Muscle of arm (tissue), 1 donor: ENCODE measurements at regions not wholly inside any gene's neighbourhood (a gene's known extent, or its start where the extent isn't known, plus 50 kb on each side); places are given as distances from the start of the nearest gene placed in this dataset.

Source experiments
- DNase-seq: peaks from one replicate; pipeline ENCODE4 v3.0.0-alpha.2; 2013

DNA sequence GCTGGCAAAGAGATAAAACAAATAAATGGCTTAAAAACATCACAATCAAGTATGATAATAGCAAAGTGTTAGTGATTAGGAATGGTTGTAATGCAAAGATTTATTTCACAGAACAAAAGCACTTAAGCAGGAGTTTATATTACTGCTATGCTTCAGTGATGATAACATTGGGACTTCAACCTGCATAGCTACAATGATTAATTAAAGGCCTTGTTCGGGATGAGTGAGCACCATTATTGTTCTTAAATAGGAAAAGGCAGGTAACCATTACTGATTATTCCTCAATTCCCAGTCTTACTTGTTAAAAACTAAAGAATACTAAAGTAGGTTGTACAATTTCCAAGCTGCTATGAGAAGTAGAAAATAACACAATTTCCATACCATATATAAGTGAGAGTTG lies 1247.5 kb upstream of the CDH8 start:
- no peak for DNase-seq

GRCh38 chr16:63244631-63245030 lies 1208.4 kb upstream of the CDH8 start:
- DNase-seq = no peak

DNA sequence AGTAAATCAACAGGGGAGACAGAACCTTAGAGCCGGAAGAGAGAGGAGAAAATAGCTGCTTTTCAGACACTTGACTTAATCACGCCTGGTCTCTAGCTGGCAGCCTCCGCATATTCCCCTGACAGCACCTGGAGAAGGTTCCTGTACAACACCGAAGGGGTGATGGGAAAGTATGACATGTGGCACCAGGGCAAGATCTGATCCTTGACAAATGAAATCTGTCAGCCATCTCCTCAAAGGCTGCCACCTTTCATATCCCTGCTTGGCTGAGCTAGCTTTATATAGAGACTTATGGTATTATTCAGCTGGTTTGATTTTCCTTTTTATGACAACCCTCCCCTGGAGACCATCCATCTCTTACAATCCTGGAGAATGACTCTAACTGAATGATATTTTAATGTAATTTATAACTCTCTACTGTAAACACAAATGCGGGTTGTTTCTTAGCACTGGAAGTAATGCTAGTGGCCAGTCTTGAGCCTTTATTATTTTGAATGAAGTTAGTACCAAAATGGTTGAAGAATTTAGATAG lies 1205.3 kb upstream of the CDH8 start:
- DNase-seq = no peak

GRCh38 chr16:63239065-63239570 lies 1202.9 kb upstream of the CDH8 start:
- DNase-seq = no peak

GRCh38 chr16:63230421-63231040 lies 1194.3 kb upstream of the CDH8 start:
- DNase-seq = no peak

DNA sequence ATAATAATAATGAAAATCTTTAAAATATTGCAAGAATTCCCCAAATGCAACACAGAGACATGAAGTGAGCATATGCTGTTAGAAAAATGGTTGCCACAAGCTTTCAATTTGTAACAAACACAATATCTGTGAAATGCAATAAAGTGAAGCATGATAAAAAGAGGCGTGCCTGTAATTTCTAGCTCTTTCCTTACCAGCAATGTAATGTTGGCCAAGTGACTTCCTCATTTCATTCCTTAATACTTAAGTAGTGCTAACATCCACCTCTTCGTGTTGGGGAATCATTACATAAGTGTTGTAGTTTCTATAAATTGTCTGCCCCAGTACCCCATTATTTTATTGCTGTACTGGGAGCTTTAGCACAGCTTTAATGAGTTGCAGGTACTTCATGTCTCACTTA lies 1192.0 kb upstream of the CDH8 start:
- DNase-seq = no peak

DNA sequence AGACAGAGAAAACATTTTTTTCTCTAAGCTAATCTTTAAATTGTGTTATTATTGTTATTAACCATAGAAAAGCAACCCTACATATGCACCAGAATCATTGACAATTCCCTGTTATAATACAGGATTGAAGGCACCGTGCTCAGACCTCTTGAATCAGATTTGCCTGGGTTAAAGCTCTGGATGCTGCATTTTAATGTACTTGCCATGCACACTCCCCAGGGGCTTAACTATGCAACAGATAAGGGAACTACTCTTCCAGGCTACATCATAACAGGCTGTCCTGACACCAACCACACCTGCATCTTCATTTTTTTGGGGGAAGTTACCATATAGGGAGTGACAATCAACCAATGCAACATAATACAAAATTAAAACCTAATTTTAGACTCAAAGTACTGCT lies 1187.6 kb upstream of the CDH8 start:
- DNase-seq = no peak

DNA sequence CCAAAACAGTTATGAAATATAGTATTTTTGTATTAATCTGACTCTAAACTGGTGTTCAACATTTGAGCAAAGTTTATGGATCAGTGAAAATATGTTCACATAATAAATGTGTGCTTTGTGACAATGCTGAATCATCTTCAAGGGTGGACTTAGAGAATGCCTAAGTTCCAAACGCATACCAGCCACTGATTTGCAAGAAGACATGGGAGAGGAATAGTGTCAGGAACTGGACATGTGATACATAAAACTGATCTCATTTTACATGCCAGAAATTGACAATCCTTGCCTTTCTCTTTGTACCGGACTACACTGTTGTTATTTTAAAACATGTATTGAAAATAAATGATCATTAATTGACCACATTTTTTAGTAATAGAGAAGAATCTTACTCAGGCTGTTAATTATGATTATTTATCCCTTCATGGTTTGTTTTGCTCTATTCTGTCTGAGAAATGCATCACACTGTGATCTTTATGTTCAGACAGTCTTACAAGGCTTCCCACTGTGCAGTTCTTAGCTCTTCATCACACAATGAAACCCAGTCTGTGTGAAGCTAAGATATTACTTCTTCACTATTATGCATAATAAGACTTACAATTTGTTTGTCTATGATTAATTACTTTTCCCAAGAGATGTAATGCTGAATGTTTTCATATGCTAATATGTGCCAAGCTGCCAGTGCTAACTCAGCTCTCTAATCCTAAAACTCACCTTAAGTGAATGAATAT lies 1180.6 kb upstream of the CDH8 start:
- no peak for DNase-seq

- DNase-seq = no peak
Measured at GRCh38 chr16:63201851-63202250, 1165.6 kb upstream of the CDH8 start.

DNA sequence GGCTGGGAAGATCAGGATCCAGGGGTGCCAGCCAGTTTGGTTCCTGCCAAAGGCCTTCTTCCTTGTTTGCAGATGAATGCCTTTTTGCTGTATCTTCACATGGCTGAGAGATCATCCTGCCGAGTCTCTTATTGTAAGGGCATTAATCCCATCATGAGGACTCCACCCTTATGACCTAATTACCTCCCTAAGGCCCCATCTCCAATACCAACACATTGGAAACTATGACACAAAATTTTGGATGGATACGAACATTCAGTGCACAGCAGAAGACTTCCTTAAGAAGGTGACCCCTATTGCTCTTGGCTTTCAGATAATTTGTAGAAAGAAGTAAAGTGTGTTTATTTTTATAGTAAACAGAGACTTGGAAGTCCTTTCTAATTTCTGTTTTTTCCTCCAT lies 1164.7 kb upstream of the CDH8 start:
- no peak for DNase-seq

DNA sequence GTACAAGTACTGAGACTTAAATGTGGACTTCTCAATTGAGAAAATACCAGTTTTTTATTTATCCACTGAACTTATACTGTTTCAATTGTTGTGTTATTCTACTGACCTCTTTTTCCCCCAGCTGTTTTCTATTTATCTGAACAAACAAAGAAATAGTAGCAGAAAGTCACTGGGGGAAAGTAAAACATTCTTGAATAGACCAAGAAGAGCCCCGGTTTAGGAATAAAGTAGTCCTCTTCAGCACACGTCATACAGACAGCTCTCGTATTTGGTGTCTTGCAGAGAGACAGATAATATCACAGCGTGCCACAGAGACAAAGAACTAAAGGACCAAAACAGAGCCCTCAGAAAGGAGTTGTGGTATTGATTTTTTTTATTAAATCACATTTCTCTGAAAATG lies 1159.1 kb upstream of the CDH8 start:
- no peak for DNase-seq

GRCh38 chr16:63192980-63193379 lies 1156.7 kb upstream of the CDH8 start:
- DNase-seq = no peak

- no peak for DNase-seq
Measured at GRCh38 chr16:63188086-63188771, 1152.0 kb upstream of the CDH8 start.

DNA sequence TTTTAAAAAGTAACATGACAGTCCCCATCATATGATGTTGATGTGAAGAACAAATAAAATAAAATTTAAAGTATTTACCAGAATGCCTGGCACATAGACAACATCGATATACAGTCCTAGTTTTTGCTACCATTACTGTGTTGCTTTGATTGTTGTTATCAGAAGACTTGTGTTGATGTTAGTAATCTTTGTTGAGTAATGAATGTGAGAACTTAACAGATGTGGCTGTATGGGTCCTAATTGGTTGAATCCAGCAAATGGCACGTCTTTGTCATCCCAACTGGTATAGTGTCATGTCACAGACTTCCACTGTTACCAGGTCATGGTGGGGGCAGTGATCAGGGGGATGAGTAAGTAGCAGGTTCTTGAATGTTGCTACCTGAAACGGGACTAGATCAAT lies 1151.4 kb upstream of the CDH8 start:
- no peak for DNase-seq

DNA sequence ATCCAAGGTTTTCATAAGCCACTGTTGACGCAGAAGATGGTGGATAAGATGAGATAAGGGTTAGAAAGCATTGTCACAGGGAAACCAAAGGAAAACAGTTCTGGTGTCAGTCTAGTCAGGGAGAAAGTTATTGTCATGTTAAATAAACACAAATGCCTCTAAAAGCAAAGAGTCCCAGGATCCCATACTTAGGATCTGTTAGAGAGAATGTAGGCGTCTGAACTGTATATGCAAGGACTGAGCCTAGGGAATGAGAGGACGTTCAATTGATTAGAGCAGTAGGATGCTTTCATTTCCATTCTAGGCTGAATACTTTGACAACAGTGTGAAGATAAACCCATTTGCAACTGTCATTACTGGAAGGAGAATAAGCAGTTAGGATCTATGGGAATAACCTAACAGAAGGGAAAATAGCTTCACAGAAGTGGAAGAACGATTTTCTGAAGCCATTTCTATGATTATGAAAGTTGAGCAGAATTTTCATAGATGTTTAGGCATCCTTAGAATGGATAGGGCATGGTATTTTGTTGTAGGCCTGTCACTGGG lies 1149.1 kb upstream of the CDH8 start:
- no peak for DNase-seq

- DNase-seq = no peak
Measured at GRCh38 chr16:63183743-63184142, 1147.5 kb upstream of the CDH8 start.

GRCh38 chr16:63175313-63175712 lies 1139.1 kb upstream of the CDH8 start:
- DNase-seq = no peak

- DNase-seq = no peak
Measured at GRCh38 chr16:63174801-63175200, 1138.6 kb upstream of the CDH8 start.

DNA sequence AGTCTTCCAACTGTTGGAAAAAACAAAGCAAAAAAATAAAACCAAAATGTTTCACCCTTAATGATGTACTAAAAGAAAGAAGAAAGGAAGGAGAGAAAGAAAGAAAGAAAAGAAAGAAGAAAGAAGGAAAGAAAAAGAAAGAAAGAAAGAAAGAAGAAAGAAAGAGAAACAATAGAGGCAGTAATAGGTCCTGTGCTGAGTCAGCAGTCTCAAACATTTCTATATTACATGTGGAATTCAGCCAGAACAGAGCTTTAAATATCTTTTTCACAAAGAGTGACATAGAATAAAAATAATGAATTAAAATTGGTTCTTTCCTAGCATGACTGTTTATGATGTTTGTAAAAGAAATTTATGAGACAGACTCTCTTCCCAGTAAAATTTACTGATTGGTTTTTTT lies 1135.3 kb upstream of the CDH8 start:
- no peak for DNase-seq

GRCh38 chr16:63169100-63169499 lies 1132.9 kb upstream of the CDH8 start:
- no peak for DNase-seq

GRCh38 chr16:63157818-63158217 lies 1121.6 kb upstream of the CDH8 start:
- DNase-seq = no peak

DNA sequence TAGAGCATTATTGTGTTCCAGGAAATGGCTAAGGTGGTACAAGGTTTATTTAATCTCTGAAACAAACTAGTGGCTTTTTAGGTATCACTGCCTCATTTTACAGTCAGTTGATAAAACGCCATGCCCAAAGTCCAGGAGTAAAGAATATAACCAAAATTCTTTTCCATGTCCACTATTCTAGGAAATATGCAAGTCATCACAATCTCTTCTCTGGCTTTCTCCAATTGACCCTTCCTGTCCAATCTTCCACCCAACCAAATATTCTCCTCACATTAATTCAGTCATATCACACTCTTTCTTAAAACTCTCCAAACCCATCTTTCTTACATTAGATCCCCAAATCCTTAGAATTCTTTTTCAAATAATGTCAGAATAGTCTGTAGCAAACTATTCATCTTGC lies 1110.0 kb upstream of the CDH8 start:
- DNase-seq = no peak

- DNase-seq = no peak
Measured at GRCh38 chr16:63145411-63145810, 1109.2 kb upstream of the CDH8 start.
